GM19035 (cell line): ENCODE measurements at regions not wholly inside any gene's neighbourhood (a gene's known extent, or its start where the extent isn't known, plus 50 kb on each side); places are given as distances from the start of the nearest gene placed in this dataset.

Source experiments
- ATAC-seq: cut with Tn5 transposase; IDR thresholded peaks from one replicate; pipeline ENCODE4 v1.9.1; 2021; ENCODE audit not compliant: unreplicated experiment

DNA sequence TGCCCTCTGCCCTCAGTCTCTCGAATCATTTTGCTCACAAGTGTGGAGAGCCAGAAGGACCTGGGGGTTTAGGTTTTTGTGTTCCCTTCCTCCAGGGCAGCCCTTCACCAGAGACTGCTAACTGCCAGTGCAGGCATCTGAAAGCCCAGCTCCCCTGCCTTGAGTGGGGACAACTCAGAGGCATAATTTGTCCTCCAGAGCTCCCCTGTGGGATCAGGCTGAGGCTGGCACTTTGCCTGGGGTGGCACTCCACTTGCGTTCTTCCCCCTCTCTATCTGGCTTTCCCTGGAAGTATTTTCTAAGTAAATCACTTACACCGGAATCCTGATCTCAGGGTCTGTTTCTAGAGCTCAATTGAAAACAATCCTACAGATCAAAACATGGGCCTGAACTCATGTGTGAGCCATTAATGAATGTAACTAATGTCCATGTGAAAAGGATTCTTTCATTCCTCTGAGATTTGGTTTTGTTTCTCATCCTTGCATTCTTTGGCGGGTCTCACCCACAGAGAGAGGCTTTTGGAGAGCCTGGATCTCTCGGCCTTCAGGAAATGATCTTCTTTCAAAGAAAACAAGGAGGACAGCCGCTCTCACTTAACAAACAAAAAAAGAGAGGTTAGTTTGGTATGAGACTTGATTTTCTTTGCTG is 125.7 kb upstream of the RIPOR2 start:
- no peak for ATAC-seq

DNA sequence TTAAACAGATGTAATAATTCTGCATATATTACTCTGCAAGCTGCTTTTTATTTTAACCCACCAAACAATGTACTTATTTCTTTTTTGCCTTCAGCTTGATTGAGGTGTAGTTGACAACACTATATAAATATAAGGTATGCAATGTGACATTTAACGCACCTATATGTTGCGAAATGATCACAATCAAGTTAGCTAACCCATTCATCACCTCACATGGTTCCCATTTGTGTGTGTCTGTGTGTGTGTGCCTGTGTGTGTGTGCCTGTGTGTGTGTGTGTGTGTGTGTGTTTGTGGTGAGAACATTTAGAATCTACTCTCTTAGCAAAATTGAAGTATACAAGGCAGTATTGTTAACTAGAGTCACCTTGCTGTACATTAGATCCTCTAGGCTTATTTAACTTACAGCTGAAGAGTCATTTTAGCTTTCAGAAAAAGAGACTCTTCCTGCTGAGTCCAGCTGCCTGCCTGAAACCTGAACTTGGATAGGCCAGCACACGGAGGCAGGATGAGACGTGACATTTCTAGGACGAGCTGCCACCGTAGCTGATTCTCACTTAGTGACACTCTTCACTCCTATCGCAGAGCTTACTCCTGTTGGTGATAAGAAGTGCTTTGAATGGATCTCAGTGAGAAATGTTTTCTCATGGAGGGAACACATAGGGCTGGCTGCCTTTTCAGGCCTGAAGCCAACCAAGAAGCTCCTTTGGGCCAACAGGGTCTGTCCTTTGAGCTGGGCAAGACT is 126.5 kb upstream of the RIPOR2 start:
- ATAC-seq: no peak

DNA sequence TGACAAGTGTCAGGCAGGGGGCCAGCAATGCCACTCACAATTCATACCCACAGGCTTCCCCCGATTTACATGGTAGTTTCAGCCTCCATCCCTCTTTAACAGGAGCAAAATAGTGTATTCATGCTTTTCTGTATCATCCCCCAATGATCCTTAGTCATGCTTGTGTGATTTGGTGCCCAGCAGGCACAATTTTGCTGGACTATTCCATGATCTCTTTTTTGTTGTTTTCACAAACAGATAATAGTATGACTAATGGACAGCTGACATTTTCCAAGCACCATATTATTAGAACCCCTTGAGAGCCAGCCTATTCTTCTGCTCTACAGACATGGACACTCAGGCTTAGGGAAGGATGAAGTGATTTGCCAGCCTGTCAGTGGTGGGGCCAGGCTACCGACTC is 128.2 kb upstream of the RIPOR2 start:
- no peak for ATAC-seq

DNA sequence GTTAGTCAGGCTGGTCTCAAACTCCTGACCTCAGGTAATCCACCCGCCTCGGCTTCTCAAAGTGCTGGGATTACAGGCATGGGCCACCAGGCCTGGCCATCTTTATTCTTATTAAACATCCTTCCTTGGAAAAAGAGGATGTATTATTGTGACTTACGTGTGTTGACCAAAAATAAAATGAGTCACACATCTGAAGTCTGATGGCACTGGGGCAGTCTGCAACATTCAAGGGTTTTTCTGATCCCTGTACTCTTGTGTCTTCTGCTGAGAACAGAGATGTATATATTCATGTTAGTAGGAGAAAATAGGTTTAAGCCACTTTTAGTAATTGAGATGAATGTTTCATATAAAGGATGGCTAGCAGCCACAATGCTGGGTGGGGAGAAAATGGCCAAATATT is 129.9 kb upstream of the RIPOR2 start:
- ATAC-seq: no peak

DNA sequence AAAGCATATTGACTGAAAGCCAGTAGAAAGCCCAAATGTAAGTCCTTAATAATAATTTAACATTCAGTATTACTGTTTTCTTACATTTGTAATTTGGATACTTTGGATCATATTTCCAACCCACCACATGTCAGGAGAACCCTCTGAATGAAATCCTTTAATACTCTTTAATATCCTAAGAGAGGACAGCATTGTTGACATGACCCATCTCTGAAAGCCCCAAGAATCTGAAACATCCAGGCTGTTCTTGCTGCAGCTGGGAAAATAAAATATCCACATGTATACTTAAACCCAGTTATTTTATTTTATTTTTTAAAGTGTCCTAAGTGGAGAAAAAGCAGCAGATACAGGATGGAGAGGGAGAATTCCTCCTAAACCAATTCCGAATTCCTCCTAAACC is 130.8 kb upstream of the RIPOR2 start:
- no peak for ATAC-seq

DNA sequence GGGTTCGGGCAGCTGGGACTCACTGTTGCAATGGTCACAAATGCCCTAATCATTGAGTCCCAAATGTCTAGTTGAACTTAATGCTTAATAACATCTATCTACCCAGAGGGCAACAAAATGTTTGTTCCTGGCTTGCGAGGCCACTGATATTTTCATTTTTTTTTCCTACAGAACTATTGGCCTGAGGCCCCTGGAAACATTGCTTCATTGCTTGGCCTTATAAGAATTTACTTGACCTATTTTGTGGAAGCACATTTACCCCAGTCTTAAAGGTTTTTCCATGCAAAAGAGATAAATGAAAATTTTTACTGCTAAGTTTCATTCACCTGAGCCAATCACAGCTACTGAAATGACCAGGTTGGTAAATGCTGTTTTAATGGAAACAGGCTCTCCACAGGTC is 133.1 kb upstream of the RIPOR2 start:
- ATAC-seq: no peak

DNA sequence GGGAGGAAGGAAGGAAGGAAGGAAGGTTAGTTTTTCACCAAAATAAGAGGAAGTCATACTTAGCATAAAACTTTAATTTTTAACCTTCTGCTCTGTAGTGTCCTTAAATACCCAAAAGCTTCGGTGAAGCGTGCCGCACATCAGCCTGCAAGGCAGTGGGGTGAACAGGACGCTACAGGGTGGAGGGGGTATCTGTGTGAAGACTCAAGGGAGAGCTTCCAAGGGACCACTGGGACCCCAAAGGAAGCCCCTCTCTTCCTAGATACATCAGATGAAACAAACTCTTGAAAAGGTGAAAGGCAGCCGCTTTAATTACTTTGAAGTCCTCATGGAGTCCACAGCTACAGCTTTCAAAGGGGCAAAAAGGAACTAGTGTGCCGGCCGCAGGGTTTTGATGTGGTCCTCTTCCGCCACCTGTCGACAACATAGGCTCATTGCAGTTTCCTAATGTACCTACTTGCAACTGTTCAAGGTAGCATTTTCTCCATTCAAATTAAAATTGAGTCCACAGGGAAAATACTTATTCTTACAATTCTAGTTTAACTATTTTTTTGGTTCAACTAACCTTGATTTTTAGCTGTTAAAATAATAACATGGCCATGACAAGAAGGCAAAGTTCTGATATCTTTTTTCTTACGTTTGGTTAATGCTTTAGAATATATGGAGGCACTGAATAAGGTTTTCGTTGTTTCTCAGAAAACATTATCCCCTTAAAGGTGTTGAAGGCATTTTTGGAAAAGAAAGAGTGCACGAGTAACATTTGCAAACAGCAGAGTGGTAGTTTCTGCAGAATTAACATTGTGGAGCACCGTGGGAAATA is 135.0 kb upstream of the RIPOR2 start:
- peak; percentile 88 for ATAC-seq

DNA sequence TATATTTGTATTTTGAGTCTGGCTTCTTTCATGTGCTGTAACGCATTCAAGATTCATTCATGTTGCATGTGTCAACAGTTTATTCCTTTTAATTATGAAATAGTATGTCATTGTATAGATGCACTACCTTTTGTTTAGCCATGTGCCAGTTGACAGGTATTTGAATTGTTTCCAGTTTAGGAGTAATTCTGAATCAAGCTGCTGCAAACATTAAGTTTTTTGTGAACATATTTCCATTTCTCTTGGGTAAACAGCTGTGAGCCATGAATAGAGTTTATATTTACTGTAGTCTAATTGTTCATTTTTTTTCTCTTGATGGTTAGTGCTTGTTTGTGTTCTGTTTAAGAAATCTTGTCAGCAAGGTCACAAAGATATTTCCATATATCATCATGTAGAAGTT is 142.4 kb upstream of the RIPOR2 start:
- no peak for ATAC-seq

DNA sequence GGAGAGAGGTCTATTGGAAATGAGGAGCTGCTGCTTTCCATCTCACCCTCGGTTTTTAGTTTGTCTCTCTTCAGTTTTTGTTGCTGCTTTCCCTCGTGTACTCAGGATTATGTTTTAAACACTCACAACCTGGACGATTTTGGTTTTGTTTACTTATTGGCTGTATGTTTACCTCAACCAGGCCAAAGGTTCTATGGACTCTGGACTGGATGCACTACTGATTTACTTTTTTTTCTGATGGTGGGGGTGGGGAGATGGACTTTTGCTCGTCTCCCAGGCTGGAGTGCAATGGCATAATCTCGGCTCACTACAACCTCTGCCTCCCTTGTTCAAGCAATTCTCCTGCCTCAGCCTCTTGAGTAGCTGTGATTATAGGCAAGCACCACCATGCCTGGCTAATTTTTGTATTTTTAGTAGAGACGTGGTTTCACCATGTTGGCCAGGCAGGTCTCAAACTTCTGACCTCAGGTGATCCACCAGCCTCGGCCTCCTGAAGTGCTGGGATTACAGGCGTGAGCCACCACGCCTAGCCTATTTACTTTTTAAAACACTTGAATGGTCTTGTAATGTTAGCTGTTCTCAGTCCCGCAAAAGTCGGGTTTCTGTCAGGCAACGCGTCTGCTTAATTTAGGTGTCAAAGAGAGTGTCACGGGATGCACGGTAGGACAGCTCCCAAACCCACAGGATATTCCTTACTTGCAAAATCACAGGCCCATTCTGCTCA is 148.2 kb upstream of the RIPOR2 start:
- no peak for ATAC-seq

DNA sequence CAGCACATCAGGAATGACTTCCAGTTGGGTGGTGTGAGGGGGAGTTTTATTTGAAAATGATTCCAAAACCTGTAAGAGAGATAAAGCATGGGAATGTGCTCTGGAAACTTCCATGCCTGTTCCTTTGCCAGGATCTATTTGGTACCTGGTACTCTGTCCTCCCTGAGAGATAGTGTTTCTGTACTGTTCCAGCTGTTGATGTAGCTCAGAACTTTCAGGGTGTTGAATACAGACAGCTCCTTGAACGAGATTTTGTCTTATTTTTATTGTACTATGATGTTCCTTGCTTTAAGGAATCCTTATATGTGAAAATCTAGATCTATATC is 148.7 kb upstream of the RIPOR2 start:
- ATAC-seq: no peak

DNA sequence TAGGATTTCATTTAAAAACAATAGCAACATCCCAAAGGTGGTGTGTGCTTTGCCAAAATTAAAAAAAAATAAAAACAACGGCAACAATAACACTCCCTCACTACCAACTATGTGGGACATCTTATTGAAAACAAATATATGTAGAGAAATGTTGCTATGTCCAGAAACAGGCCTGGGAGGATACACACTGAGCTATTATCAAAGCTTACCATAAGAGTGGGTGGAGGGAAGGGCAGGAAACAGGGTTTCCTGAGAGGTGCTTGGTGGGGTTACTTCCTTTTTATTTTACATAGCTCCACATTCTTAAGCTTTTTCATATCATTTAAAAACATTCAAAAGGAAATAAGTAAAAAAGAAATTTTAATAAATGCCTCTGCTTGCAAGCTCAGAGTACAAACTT is 150.0 kb upstream of the RIPOR2 start:
- no peak for ATAC-seq

DNA sequence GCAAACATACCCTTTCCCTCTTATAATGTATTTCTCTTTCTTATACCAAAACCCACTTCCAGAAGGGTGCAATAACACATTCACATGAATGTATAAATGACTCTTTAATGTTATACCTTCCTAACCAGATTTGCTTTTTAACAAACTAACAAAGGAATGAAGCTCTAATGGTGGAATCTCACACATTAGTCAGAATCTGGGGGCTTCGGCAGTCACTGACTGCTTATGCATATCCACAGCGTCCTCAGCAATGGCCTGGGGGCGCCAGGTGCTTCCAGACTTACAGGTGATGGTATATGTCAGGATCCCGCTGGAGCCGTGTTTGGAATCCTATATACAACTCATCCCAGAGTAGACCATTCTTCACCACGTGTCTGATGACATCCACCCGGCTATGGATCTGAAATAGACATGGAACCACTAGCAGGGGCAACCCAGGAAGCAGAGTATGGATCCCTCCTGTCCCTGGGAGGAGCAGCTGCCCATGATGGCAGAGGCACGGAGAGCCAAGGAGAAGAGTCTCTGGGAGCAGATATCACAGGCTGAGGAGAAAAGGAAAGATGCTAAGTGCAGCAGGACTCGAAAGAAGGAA is 150.8 kb upstream of the RIPOR2 start:
- no peak for ATAC-seq

DNA sequence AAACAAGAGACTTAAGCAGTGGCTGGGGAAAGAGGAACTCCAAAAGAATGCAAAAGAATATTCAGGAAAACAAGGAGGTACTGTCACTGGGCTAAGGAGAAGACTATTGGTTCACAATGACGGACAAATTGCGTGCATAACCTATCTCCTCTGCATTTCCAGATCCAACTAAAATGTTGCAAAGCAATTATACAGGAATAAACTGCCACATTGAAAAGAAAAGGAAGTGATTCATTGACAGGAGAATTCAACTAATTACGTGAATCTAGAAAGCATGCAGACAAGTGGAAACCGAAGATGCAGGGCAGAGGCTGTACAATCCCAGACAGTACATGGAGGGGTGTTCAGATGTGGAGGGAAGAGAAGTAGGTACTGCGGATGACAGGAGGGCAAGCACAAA is 152.8 kb upstream of the RIPOR2 start:
- ATAC-seq: no peak

DNA sequence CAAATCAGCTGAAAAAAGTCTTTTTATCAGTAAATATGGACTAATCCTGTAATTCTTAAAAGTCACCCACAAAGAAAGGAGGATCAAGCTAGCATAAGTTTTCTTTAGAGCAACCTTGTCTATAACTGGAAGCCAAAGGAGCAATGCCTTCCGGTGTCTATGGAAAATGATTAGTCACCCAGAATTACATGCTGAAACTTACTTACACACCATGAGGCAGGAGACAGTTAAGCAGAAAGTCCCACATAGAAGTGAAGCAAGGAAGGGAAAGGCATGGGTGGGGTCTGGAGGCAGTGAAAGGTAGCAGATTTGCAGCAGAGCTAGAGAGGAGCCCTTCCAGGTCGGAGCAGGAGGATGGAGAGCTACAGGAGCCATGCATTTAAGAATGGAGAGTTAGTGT is 153.7 kb upstream of the RIPOR2 start:
- ATAC-seq: no peak

DNA sequence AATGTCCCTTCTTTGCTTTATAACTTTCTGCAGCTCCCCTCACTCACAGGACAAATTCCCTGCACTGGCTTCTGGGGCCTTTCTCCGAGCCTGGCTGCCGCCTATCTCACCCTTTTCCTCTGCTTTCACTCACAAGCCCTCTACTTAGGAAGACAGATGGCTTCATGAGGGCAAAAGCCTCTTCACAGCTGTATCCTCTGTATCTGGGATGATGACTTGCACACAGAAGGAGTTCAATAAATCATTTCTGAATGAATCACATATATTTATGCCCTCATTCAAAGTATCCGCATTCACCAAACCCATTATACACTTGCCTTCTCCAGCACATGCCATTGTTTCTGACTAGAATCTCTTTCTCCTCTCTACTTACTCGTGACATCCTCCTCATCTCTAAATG is 159.0 kb upstream of the RIPOR2 start:
- ATAC-seq: no peak

DNA sequence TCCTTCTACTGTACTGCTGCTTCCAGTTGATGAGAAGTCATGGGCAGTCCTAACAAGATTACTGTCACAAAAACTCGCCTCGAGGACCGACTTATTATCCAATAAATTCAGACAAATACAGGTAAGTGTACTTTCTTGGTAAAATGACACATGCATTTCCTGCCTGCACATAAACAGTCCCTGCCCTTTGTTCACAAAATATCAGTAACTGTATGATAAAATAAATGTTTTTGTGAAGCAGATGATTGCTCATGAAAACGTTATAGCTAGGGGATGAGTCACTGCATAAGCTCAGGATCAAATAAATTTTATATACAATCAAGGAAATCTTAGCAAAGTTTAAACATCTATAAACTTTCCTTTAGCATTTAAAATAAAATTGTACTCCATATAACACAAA is 164.5 kb upstream of the RIPOR2 start:
- ATAC-seq: no peak

DNA sequence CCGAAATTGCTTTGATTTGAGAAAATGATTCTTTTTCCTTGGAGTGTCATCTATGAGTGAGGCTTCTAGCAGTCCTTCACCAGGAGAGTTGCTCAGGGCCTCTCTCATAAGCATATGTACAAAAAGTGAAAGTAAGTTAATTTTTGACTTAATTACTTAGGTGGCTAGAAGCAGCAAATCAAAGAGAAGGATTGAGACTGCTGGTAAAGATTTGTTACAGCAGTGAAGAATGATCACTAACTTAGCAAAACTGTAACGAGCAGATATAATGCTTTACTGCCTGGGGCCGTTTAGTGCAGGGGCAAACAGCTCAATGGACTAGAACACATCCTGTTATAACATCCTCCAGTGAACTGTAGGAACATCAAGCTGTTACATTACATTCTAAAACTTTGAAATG is 167.8 kb upstream of the RIPOR2 start:
- no peak for ATAC-seq

DNA sequence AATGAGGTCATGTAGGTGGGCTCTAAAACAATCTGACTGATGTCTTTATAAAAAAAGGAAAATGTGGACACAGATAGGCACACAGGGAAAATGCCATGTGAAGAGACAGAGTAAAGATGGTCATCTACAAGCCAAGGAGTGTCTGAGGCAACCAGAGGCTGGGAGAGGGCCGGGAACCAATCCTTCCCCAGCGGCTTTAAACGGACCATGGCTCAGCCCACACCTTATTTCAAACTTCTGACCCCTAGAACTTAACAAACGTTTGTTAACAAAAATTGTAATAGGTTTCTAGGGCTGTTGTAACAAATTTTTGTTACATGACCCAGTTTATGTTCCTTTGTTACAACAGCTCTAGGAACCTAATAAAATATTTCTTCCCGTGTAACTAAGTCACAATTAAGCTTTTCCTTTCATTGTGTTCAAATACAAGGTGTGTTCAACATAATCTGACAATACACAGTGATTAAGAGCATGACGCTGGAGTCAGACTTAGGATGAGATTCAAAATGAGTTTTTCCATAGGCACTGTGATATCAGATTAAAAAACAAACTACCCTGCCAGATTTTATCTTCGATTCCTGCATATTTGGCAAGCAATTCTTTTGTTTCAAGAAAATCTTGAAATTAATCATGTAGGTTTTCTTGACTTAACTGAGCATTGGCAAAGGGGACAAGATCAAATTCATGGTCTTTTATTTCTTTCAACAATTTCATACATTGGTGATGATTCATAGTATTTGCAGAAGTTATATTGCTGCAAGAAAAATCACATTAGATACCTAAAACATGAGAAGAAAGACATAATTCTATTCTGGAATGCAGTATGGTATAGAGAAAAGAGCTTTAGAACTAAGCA is 169.5 kb upstream of the RIPOR2 start:
- no peak for ATAC-seq

DNA sequence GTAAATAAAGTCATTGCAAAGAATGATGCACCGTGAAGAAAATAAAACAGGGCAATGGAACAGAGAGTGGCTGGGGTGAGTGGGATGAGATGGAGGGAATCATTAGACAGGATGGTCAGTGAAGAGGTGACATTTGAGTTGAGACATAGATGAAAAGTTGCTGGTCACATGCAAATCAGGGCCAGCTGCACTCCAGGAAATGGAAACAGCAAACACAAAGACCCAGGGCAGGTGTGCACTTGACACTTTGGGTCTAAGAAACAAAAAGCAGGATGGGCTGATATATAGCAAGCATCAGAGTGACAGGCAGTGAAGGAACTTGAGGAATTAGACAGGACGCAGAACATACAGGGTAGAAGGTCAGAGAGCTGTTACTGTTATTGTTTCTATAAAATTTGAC is 171.5 kb upstream of the RIPOR2 start:
- ATAC-seq: no peak

DNA sequence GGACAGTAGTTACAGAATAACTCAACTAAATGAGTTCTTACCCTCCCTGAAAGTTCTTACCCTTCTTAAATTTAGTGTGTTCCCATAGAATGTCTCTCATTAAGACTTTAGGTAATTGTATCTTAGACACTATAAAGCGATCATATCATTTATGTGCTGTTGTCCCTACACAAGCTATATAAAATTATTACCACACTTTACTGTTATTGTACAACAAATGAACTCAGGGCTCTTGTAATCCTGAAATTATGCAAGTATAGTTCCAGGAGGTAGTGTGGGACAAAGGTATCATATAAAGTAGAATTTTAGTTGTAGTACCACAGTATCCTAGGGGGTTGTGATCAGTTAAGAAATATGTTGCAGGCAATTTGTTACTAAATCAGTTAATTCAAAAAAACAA is 167.4 kb upstream of the CARMIL1 start:
- ATAC-seq: no peak
